ENCODE measurements at regions not wholly inside any gene's neighbourhood (a gene's known extent, or its start where the extent isn't known, plus 50 kb on each side); places are given as distances from the start of the nearest gene placed in this dataset.

- ChIA-PET POLR2A (ENCODE audit: partially characterized antibody) (no interaction called here), CTCF (ENCODE audit: partially characterized antibody) (interaction anchor here (1.4 kb wide), 1 partner anchor 59 kb away, joined by 3 read pairs; no protein-coding TSS in a partner anchor)
- H3K4me2 ChIP-seq (ENCODE audit: insufficient read depth in 1 of 2, low read depth in 2 of 2, low read length in 2 of 2): no peak overlapping the region
- no peak overlapping the region for H3K23ac ChIP-seq (ENCODE audit: insufficient read length)
- H3K36me3 ChIP-seq (ENCODE audit: control insufficient read depth in 2 of 4, insufficient read depth in 4 of 4, low read length in 3 of 4): peaks cover 0 to 4% (median 2%) of the 10 kb centered on the region in 4 experiments; a peak in 2 of 8 replicates
- H4K5ac ChIP-seq (ENCODE audit: insufficient read length, low read depth, low read length): no peak overlapping the region
- no peak overlapping the region for H3K18ac ChIP-seq (ENCODE audit: extremely low read depth, low read length)
- no peaks in the 10 kb centered on the region for H4K20me1 ChIP-seq (replicated peaks in 1 of 2; ENCODE audit: control insufficient read depth in 1 of 2, insufficient read depth in 2 of 2, low read length in 2 of 2)
- no peak overlapping the region for H3K4me3 ChIP-seq (ENCODE audit: extremely low read depth in 1 of 4, insufficient read depth in 2 of 4, low read depth in 3 of 4, low read length in 4 of 4)
- H3K27me3 ChIP-seq (replicated peaks in 1 of 4; ENCODE audit: control insufficient read depth in 3 of 4, extremely low read depth in 1 of 4, insufficient read depth in 3 of 4, low read length in 3 of 4): no peaks in the 10 kb centered on the region
- H3K27ac ChIP-seq (ENCODE audit: low read depth, low read length): no peak overlapping the region
- no peak overlapping the region for H3K9ac ChIP-seq (replicated peaks in 1 of 4; ENCODE audit: extremely low read depth in 1 of 4, low read depth in 3 of 4, low read length in 3 of 4)
- FAIRE-seq (no peak), DNase-seq (ENCODE audit: low read depth in 1 of 2, low spot score in 2 of 2) (no peak)
- H2BK15ac ChIP-seq (ENCODE audit: low read length): no peak overlapping the region
- H3K14ac ChIP-seq (ENCODE audit: insufficient read length): no peak overlapping the region
- no peak overlapping the region for H4K91ac ChIP-seq (replicated peaks; ENCODE audit: insufficient read length, low read length)
- H2BK12ac ChIP-seq (ENCODE audit: low read depth, low read length): no peak overlapping the region
- no peak overlapping the region for H2BK120ac ChIP-seq (replicated peaks; ENCODE audit: low read depth, low read length)
- H2AK5ac ChIP-seq (ENCODE audit: low read depth, low read length): no peak overlapping the region
- H3K9me3 ChIP-seq (ENCODE audit: insufficient read depth in 2 of 2, low read depth in 1 of 2, low read length in 1 of 2): peaks cover 27 to 29% of the 10 kb centered on the region in 2 experiments
- no peak overlapping the region for H2BK20ac ChIP-seq (ENCODE audit: low read length)
- no peak overlapping the region for H4K8ac ChIP-seq (ENCODE audit: extremely low read depth, insufficient read depth, low read length)
- H3K4ac ChIP-seq (replicated peaks; ENCODE audit: insufficient read length, low read depth, low read length): no peak overlapping the region
- no peaks in the 10 kb centered on the region for H3K79me2 ChIP-seq (ENCODE audit: control insufficient read depth in 1 of 2, insufficient read depth in 2 of 2, low read length in 2 of 2)
- no peak overlapping the region for H3K56ac ChIP-seq (replicated peaks; ENCODE audit: insufficient read length, low read depth, low read length)
- H3K79me1 ChIP-seq (ENCODE audit: low read depth, low read length): no peaks in the 10 kb centered on the region
- no peak overlapping the region for H2AFZ ChIP-seq (ENCODE audit: low read length)
- H2BK5ac ChIP-seq (ENCODE audit: low read depth, low read length): no peak overlapping the region
- H3K23me2 ChIP-seq (ENCODE audit: low read depth, low read length): no peaks in the 10 kb centered on the region
- WGBS, 2 experiments (ENCODE audit: extremely low coverage in 1 of 2, insufficient coverage in 1 of 2, insufficient read length in 1 of 2, insufficient replicate concordance in 2 of 2, low coverage in 1 of 2, low lambda C conversion rate in 2 of 2, missing lambda C conversion rate in 1 of 2): 80% methylated on average over 1 of the region's 1 CpG; no CpG with 5 or more reads in 1 of the 2 experiments
- peaks cover 0 to 4% (median 0%) of the 10 kb centered on the region in 4 experiments; a peak in 1 of 7 replicates for H3K4me1 ChIP-seq (replicated peaks in 1 of 4; ENCODE audit: control insufficient read depth in 3 of 4, insufficient read depth in 4 of 4, low read length in 3 of 4)
- TF ChIP-seq PHF8 (conservative IDR thresholded peaks at IDR 0.05; ENCODE audit: low read depth, low read length) (no peak), USF2 (IDR thresholded peaks at IDR 0.05; ENCODE audit: low read length) (no peak), MAFK (IDR thresholded peaks at IDR 0.05; ENCODE audit: low read depth, low read length) (no peak), MAX (IDR thresholded peaks at IDR 0.05) (no peak), EZH2 (IDR thresholded peaks at IDR 0.05; ENCODE audit: low read depth, low read length, severe bottlenecking) (no peak), SIRT6 (IDR thresholded peaks at IDR 0.05; ENCODE audit: low read length) (no peak), YY1 (IDR thresholded peaks at IDR 0.05; ENCODE audit: low read depth, low read length) (no peak), RXRA (IDR thresholded peaks at IDR 0.05; ENCODE audit: insufficient read depth, low read depth, low read length) (no peak), CTCF (IDR thresholded peaks at IDR 0.05; ENCODE audit: control extremely low read depth in 1 of 3, insufficient read depth in 1 of 3, low read depth in 1 of 3, low read length in 3 of 3) (no peak), RBBP5 (IDR thresholded peaks at IDR 0.05; ENCODE audit: borderline replicate concordance, low read depth, low read length) (no peak)
Observed at GRCh38 chr5:10049858-10050455, 199.7 kb downstream of the ATPSCKMT start.
